ENCODE measurements at regions not wholly inside any gene's neighbourhood (a gene's known extent, or its start where the extent isn't known, plus 50 kb on each side); places are given as distances from the start of the nearest gene placed in this dataset.

- TF ChIP-seq CTCF (IDR thresholded peaks at IDR 0.05) (no peak), POLR2A (IDR thresholded peaks at IDR 0.05) (no peak)
Observed at GRCh38 chr20:11181966-11182365, 508.2 kb upstream of the JAG1 start.

All from Peyer's patch (tissue), 4 donors.